Keratinocyte (primary cell): ENCODE measurements at regions not wholly inside any gene's neighbourhood (a gene's known extent, or its start where the extent isn't known, plus 50 kb on each side); places are given as distances from the start of the nearest gene placed in this dataset.

ENCODE experiments used
- DNase-seq: peaks from one replicate; pipeline ENCODE4 v3.0.0-alpha.2; 2011; ENCODE audit warnings: low read depth, missing footprints, low spot score
- FAIRE-seq: peaks from 2 replicates; lab custom pipeline; 2011; peaks lifted over from hg19 to GRCh38; lab: Jason Lieb, UNC
- H2AFZ ChIP-seq: 2 replicates; pipeline ENCODE4 v1.6.0; 2012; ENCODE audit warnings: low read length, control low read depth, inconsistent platforms; ENCODE audit not compliant: control insufficient read depth
- H3K27ac ChIP-seq: 2 replicates; pipeline ENCODE4 v1.5.1; 2011; ENCODE audit warnings: low read length; ENCODE audit not compliant: control insufficient read depth, insufficient read depth
- H3K27me3 ChIP-seq: 3 replicates; pipeline ENCODE4 v1.6.0; 2011; ENCODE audit warnings: low read length; ENCODE audit not compliant: control insufficient read depth, insufficient read depth; ENCODE audit errors: extremely low read depth
- H3K36me3 ChIP-seq, 2 experiments: 2 replicates in 1 of 2; 3 replicates in 1 of 2; pipeline ENCODE4 v1.5.1; 2011; ENCODE audit warnings: low read length in 2 of 2, mild to moderate bottlenecking in 1 of 2; ENCODE audit not compliant: control insufficient read depth in 2 of 2, insufficient read depth in 2 of 2; ENCODE audit errors: extremely low read depth in 1 of 2
- H3K4me1 ChIP-seq: 3 replicates; pipeline ENCODE4 v1.5.1; 2011; ENCODE audit warnings: low read length; ENCODE audit not compliant: control insufficient read depth, insufficient read depth; ENCODE audit errors: extremely low read depth
- H3K4me2 ChIP-seq: 3 replicates; pipeline ENCODE4 v1.6.0; 2011; ENCODE audit warnings: low read depth, low read length; ENCODE audit not compliant: control insufficient read depth, insufficient read depth; ENCODE audit errors: extremely low read depth
- H3K4me3 ChIP-seq, 3 experiments: fragments of 200-600 bp in 1 of 3; sonication (generic) in 1 of 3; 2 replicates in 2 of 3; 3 replicates in 1 of 3; pipeline ENCODE4 v1.5.1; 2011 to 2016; ENCODE audit warnings: low read length in 3 of 3, mild to moderate bottlenecking in 3 of 3, control low read depth in 2 of 3, inconsistent platforms in 1 of 3, low read depth in 1 of 3, mixed read lengths in 1 of 3, mixed run types in 1 of 3, moderate library complexity in 1 of 3; ENCODE audit not compliant: control insufficient read depth in 2 of 3, insufficient read depth in 2 of 3; ENCODE audit errors: extremely low read depth in 1 of 3
- H3K79me2 ChIP-seq: 2 replicates; pipeline ENCODE4 v1.6.0; 2012; ENCODE audit warnings: low read length; ENCODE audit not compliant: control insufficient read depth, insufficient read depth
- H3K9ac ChIP-seq: 3 replicates; pipeline ENCODE4 v1.6.0; 2011; ENCODE audit warnings: low read length; ENCODE audit not compliant: control insufficient read depth, insufficient read depth; ENCODE audit errors: extremely low read depth
- H3K9me1 ChIP-seq: 3 replicates; pipeline ENCODE4 v1.6.0; 2011; ENCODE audit warnings: low read length; ENCODE audit not compliant: control insufficient read depth, insufficient read depth; ENCODE audit errors: extremely low read depth
- H3K9me3 ChIP-seq: 2 replicates; pipeline ENCODE4 v1.5.1; 2012; ENCODE audit warnings: low read depth, low read length; ENCODE audit not compliant: control insufficient read depth
- H4K20me1 ChIP-seq: 3 replicates; pipeline ENCODE4 v1.6.0; 2011; ENCODE audit warnings: low read length; ENCODE audit not compliant: control insufficient read depth, insufficient read depth; ENCODE audit errors: extremely low read depth
- CTCF ChIP-seq, 3 experiments: IDR thresholded peaks in 1 of 3; conservative IDR thresholded peaks in 1 of 3; optimal IDR thresholded peaks in 1 of 3; 2 replicates in 2 of 3; 3 replicates in 1 of 3; pipeline versions ENCODE3 to v1.5.1; 2011; ENCODE audit warnings: low read length in 3 of 3, mild to moderate bottlenecking in 3 of 3, moderate library complexity in 2 of 3, control low read depth in 1 of 3, inconsistent platforms in 1 of 3; ENCODE audit not compliant: insufficient read depth in 2 of 3; ENCODE audit errors: extremely low read depth in 1 of 3
- EZH2 ChIP-seq: IDR thresholded peaks from one replicate; pipeline ENCODE4 v1.6.1; 2012; ENCODE audit warnings: inconsistent platforms, mild to moderate bottlenecking, low read length, moderate library complexity
- dilution Hi-C: fragments of 300-500 bp; cut with MboI; formaldehyde crosslinking; loops from one replicate; pipeline ENCODE4 v1.7.0; 2020; ENCODE audit warnings: low sequenced_read_pairs; ENCODE audit not compliant: extremely low pct_ligation_motif_present

- peaks cover 10% of the 10 kb centered on the region for H3K4me1 ChIP-seq
- H4K20me1 ChIP-seq: no peaks in the 10 kb centered on the region
- H3K4me3 ChIP-seq: no peak overlapping the region
- no peaks in the 10 kb centered on the region for H3K9me1 ChIP-seq
- H2AFZ ChIP-seq: no peak overlapping the region
- no peaks in the 10 kb centered on the region for H3K79me2 ChIP-seq
- TF ChIP-seq CTCF (optimal IDR thresholded peaks at IDR 0.05 in 1 of 3, IDR thresholded peaks at IDR 0.05 in 1 of 3, conservative IDR thresholded peaks at IDR 0.05 in 1 of 3; ENCODE audit: extremely low read depth in 1 of 3, insufficient read depth in 2 of 3, low read length in 3 of 3): no peak
- TF ChIP-seq EZH2: no peak
- FAIRE-seq (no peak), DNase-seq (no peak)
- no peaks in the 10 kb centered on the region for H3K27me3 ChIP-seq
- no peak overlapping the region for H3K4me2 ChIP-seq
- dilution Hi-C loops: no loop called here
- no peaks in the 10 kb centered on the region for H3K36me3 ChIP-seq
- no peak overlapping the region for H3K9ac ChIP-seq
- H3K9me3 ChIP-seq: no peaks in the 10 kb centered on the region
- no peak overlapping the region for H3K27ac ChIP-seq
These were observed 114.7 kb upstream of the LNX1 start for GRCh38 chr4:53705972-53706371.

- Histone ChIP-seq H3K4me1 (peaks cover 10% of the 10 kb centered on the region), H3K79me2 (no peaks in the 10 kb centered on the region), H2AFZ (no peak overlapping the region), H4K20me1 (no peaks in the 10 kb centered on the region), H3K4me3 (no peak overlapping the region), H3K36me3 (no peaks in the 10 kb centered on the region), H3K27ac (no peak overlapping the region), H3K9me3 (no peaks in the 10 kb centered on the region), H3K9me1 (no peaks in the 10 kb centered on the region), H3K4me2 (no peak overlapping the region), H3K9ac (no peak overlapping the region), H3K27me3 (no peaks in the 10 kb centered on the region)
- dilution Hi-C loops: no loop called here
- FAIRE-seq: no peak
- TF ChIP-seq CTCF (optimal IDR thresholded peaks at IDR 0.05 in 1 of 3, IDR thresholded peaks at IDR 0.05 in 1 of 3, conservative IDR thresholded peaks at IDR 0.05 in 1 of 3; ENCODE audit: extremely low read depth in 1 of 3, insufficient read depth in 2 of 3, low read length in 3 of 3) (no peak), EZH2 (no peak)
- DNase-seq: no peak
These were observed 114.0 kb upstream of the LNX1 start for GRCh38 chr4:53705151-53705764.
